Cerebellar cortex (tissue), 1 donor: ENCODE measurements at regions not wholly inside any gene's neighbourhood (a gene's known extent, or its start where the extent isn't known, plus 50 kb on each side); places are given as distances from the start of the nearest gene placed in this dataset.

Source experiments
- DNase-seq: peaks from one replicate; pipeline ENCODE4 v3.0.0-alpha.2; 2015; ENCODE audit warnings: low spot score

DNA sequence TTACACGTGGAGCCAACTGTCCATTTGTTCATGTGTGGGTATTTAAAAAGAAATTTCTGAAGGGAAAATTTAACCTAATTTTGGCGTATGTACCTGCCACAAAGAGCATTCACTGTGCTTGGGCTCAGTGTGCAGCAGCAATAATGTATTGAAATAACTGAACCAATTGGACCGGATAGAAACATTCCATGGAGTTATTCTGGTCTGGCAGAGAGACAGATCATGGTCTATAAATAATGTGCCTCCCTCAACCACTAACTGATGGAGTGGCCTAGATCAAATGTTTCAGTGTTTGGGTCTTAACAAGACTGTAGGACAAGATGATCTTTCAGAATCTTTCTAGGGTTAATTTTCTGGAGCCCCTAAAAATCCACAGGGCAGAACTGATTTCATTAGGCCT is 469.7 kb downstream of the PRELID2 start:
- no peak for DNase-seq

DNA sequence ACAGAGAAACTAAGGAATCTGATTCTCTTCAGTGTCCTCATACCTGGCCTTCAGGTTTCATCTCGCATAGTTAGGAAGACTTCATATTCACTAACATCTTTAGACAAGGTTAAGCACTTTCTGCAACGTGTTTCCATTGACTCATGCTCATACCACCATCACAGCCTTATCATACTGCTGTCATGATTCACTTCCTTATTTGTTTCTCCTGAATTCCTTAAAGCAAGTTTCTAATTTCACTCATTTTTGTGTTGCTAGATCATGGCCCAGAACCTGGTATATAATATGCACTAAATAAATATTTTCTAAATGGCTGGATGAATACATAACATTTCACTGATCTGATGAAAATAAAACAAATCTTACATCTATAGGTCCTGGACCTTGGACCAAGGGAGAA is 472.9 kb downstream of the PRELID2 start:
- no peak for DNase-seq

DNA sequence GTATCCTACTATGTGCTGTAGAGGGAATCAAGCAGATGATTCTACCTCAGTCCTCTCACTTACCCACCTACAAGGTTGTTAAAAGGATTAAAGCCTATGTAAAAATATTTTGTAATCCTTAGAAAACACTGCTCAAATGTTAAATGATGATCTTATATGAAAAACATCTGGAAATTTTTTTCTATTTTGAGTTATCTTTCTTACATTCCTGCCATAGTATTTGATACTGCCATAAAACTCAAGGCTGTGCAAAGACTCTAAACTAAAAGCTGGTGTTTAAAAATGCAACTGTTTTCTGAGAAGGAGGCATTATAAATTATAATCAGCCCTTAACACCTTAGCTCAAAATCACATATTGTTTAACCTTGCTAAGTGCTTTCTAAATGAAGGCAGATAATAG is 474.2 kb downstream of the PRELID2 start:
- no peak for DNase-seq

DNA sequence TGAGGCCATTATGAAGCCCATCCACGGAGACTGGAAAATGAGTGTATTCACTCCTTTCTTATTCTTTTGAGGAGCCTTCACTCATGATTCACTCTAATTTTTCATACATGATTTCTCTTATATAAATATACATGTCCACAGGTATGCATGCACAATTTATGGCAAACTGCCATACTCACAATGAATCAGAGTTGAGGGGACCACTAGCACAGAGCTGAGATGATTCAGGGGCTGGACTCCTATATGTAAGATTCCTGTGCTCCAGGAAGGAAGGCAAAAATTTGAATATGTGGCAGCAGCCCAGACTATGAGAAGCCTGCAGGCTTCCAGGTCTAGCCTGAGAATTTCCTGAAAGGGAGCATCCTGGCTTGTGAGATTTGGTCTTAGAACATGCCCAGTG is 484.6 kb downstream of the PRELID2 start:
- DNase-seq: no peak

DNA sequence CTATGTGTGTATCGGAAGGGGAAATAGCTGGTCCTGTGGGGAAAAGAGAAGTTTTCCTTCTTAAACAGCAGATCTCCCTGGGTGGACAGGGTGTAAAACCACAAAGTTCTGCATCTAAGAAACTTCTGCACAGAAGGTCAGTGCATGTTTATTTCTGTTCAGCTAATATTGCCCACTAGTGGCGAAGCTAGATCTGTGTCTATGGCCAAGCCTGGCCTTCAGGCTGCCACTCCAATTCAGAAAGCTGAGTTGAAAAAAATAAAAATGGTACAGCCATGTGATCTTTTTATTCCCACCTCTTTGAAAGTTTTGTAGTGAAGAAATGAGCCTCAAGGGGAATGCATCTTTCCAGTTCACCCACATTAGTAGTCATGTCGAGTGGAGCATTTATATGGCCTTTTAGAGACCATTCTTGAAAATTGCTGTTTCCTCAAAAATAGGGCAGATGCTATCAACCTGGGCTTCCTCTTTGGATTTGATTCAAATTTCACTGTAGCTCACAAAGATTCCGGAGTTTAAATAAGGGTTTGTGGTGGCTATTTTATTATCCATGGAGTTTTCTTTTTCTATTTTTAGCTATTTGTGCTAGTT is 488.0 kb downstream of the PRELID2 start:
- DNase-seq: peak; percentile 5

DNA sequence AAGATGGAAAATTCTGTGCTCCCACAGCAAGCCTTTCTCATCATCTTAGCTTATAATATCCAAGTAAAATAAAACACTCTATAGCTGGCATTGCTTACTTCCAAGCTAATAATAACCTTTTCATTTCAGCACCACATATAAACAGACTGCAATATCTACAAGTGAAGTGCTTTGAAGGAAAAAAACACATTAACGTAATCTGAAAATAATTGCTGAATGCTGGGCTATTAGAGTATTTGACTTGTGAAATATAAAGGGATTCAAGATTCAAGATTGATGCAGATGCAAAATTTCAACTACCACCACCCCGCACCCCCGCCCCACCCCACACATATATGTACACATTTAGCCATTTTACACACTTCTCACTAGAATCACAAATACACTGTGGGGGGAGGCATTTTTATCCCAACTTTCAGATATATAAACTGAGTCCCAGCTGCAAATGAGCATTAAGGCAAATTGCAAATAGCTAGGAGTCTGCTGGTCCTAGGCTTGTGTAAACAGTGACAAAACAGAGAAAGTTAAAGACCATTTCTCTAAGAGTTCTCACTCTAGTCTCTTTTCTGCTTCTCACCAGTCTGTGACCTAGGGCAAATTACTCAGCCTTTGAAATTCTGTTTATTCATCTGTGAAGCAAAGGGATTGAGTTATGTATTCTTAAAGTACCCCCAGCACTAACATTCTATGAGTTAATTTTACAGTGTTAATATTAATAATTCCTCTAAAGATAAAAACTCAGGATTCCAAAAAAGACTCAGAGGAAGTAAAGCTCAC is 489.4 kb downstream of the PRELID2 start:
- DNase-seq: no peak

DNA sequence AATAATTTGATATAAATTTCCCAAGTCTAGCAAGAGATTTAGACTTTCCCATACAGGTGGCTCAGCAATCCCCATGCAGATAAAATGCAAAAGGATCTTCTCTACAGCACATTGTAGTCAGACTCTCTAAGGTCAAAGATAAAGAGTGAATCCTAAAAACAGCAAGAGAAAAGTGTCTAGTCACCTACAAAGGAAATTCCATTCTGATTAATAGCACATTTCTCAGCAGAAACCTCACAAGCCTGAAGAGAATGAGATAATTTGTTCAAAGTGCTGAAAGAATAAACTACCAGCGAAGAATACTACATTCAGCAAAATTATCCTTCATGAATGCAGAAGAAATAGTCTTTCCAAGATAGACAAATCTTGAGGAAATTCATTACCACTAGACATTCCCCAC is 493.3 kb downstream of the PRELID2 start:
- DNase-seq: no peak

DNA sequence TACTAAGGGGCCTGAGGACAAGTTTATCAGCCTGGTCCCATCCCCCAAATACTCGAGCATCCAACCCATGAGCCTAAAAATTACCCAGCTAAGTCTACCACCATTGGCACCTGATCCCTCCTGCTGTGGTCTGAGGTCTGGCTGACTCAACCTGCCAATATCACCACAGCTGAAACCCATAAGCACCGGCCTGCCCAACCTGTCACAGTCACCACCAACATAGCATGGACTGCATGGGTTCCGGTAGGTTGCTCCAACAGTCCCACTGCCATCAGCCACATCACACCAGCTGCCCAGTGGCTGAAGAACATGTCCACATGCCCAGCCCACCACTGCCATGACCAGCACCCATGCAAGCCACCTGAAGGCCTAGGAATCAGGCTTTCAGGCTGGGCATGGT is 495.0 kb downstream of the PRELID2 start:
- DNase-seq: no peak

DNA sequence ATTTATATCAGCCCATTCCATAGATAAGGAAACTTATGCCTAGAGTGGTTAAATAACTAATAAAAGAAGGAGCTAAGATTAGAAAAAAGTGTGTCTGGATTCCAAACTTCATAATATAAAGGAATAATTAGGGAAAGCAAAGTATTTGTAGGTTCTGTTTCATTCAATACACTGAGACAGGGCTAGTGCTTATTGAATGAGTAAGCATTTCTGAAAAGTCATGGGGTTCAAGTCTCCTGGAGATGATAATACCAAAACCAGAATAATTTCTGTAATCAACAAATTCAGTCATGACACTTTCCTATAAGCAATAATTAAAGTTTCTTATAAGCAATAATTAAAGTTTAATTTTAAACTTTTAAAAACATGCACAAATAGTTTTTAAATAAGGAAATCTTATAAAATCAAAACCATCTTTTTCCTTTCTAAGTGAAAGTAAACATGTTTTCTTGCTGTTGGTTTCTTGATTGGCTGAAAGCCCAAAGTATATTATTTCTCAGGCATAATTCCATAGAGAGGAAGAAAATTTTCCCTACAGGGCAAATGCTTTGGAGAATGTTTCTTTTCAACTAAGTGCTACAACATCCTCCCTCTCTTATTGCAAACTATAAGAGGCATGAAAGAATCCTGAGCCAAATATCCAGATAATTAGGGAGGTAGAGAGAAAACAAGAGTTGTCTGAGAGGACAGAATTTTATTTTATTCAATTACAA is 510.2 kb downstream of the PRELID2 start:
- no peak for DNase-seq

DNA sequence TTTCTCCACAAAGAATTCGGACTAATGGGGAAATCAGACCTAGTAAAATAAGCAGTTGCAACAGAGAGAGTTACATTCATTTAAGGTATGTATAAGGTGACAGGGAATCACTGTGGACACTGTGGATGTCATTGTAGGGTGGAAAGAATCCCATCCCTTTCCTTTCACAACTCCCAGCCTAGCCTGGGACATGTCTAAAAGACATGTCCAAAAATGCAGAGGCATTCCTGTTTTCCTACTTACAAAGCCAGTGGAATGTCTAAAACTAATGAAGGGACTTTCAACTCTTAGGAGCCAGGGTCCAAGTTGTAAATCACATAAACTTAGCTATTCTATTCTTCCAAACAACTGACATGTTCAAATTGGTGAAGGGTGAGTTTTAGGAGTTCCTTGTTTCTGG is 511.0 kb downstream of the PRELID2 start:
- DNase-seq: no peak

DNA sequence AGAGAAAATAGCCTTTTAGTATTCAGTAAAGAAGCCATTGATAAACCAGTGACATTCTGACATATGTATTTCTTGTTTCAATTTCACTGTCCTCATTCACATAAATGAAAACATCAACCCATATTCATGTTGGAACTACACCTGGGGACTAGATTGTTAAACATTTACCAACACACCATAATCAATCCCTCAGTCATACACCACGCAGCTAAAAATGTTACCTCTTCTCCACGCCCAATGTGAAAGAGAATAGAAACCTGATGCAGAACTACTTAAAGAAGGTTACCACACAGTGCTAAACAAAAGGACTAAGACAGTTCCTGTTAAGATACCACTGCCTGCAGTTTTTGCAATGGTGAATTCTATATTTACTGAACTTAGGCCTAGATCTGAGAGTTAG is 518.9 kb downstream of the PRELID2 start:
- no peak for DNase-seq

DNA sequence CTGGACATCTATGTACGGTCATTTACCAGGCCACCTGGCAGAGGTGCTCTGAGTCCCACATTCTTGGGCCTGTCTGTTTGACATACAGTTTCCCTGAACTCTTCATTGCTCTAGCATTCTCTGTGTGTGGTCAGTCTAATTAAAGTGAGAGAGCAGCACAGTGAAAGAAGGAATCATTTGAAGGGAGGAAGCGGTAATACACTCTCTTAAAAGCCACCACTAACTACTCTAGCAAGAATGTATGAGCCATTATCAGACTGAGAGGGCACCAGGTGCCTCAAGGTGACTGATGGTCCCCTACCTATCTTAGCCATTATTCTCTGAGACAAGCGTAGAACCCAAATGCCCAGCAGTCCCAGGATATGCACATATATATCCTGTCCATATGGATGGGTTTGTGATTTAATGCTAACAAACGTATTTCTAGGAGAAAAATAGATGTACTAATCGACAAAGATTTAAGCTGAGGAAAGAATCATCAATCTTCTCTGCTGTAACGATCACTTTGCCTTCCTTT is 527.2 kb downstream of the PRELID2 start:
- DNase-seq: no peak

DNA sequence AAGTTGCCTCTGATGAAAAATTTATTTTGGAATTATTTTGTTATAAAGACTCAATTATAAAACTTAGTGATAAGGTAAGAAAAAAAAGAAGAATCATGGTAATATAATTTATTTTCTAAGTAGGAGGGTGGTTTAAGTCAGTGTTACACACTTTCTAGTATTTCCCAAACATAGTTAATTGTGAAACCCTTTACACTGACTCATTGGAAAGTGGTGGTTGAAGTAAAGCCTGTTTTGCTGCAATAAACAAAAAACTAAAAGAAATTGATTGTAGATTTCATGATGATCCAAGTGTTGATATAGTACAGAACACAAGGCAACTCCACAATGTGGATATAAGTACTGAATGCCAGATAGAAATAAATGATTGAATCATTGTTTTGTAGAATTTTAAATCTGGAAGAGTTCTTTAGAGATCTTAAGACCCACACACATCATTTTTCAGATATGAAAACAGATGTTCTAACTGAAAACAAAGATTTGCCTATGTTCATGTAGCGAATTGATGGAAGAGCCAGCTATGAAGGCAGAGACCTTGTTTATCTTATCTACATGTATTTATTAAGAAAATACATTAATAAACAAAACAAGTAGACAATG is 539.8 kb downstream of the PRELID2 start:
- no peak for DNase-seq

DNA sequence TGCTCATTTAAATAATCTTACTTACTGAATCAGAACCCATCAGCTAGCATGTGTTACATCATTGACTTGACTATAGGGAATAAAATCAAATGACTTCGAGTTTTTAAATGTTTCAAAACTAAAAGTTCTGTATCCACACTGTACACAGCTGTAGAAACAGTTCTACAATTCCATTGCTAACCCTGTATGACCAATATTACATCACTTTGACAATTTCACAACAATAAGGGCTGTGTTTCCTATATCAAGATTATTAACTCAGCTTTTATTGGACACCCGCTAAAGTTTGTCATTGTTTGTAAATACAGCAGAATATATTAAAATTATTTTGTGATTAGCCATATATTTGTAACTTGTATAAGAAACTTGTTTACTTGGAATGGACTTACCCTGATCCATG is 540.8 kb downstream of the PRELID2 start:
- no peak for DNase-seq

DNA sequence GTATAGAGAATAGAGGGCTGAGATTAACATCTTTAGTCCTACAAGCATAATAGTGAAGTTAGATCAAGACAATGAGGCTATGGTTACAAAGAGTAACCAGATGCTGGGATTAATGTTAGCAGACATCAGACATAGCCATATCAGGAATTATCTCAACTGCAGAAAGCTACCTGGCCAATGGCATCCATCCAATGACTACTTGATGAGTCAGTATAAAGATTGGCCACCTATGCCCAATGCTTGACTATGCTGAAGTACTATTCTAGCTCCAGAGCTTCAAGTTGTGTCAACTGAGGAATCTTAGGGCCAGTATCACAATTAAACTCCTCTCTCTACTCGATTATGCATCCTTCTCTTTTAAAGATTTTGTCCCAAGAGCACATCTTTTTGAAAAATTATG is 541.4 kb downstream of the PRELID2 start:
- DNase-seq: no peak

DNA sequence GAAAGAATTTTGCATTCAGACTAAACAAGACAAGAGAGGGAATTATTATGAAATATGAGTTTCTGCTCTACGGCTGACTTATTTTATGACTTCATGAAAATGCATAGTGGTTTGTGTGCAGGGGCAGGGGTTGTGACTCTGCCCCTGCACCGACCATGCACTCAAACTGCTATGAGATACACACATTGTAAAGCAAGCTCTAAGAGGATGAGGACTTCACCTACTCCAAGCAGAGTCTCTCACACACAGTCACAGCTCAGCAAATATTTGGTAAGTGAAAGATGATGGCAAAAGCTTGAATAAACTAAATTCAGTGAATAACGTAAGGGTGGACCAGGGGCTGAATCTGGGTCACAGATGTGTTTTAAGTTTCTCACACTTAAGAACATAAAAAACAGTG is 542.9 kb downstream of the PRELID2 start:
- DNase-seq: no peak

DNA sequence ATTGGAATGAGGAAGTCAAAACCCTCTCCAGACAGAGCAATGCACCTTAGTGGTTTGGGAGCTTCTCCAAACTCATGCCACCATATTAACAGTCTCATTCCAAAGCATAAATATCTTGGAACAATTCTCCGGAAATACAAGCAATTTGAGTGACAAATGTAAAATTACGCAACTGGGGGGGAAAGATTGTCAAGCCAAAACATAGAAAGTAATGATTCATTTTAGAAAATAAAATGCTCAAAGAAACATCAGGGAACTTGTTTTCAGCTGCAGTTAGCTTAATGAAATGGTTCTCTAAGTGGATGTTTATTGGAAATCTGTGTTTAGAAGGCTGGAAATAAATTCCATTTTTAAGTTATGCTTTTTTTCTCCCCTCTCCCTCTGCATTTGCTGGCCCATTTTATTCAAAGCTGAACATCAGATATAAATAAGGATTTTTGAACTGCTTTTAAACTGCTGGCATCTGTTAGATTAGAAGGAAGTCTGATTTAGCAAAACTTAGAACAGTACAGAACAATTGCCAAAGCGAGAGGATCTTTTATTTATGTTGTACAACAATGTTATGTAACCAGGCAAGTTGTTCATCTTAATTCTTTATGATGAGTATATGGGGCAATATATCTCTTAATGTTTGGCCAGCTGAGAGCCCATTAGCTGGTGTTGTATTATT is 551.9 kb downstream of the PRELID2 start:
- no peak for DNase-seq

DNA sequence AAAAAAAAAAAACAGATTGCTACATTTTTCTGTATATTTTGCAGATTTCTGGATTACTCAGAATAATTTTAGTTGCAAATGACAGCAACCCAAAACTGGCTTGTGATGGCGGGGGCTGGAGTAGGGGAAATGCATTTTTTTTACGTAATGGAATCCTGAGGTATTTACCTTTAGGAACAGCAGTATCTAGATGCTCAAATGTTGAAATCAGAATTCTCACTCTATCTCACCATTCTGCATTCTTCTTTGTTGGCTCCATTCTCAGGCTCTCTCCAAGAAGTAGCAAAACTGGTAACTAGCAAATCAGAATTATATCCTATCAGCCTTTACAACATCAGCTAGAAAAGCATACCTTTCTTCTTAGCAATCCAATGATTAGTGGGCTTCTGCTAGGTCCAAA is 554.3 kb downstream of the PRELID2 start:
- DNase-seq: no peak

DNA sequence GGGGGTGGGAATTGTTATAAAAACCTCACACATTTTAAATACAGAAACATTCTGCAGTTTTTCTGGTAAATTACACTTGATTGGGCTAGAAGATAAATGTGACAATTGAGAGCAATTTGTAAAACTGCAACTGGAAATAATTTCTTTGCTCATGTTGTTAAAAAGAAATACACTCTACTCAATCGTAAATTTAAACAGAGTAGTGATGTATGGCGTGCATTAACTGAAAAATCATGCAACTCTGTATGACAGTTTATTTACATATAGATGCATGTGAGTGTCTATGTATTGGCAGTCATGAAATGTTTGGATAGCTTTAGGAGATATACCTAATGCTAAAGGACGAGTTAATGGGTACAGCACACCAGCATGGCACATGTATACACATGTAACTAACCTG is 554.9 kb downstream of the PRELID2 start:
- DNase-seq: no peak

DNA sequence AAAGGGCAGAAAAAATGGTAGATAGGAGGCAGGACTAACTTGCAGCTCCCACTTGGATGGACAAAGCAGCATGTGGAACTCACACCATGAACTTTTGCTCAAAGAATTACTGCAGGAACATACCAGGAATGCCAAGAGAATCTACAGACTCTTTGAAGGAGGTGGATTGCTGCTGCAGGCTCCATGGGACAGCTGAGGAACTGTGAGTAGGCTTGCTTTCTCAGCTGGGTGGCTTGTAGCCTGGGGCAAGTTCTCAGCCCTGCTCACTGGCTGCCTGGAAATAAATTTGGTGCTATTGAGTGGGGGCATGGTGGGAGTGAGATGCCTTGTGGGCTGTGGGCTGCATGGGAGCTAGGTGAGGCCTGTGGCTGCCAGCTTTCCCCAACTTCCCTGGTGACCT is 574.5 kb downstream of the PRELID2 start:
- DNase-seq: no peak

DNA sequence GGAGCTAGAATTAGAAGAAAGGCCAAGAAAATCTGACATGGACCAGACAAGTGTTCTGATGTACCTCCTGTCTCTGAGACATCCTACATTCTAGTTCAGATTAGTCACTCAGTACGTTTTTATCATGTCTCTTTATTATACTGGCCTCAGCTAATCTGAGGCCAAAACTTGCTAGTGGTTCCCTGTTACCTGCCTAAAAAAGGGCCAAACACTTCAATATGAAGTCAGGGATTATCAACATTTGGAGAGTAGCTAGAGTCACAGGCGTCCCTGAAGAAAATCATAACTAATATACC is 587.4 kb downstream of the PRELID2 start:
- no peak for DNase-seq

DNA sequence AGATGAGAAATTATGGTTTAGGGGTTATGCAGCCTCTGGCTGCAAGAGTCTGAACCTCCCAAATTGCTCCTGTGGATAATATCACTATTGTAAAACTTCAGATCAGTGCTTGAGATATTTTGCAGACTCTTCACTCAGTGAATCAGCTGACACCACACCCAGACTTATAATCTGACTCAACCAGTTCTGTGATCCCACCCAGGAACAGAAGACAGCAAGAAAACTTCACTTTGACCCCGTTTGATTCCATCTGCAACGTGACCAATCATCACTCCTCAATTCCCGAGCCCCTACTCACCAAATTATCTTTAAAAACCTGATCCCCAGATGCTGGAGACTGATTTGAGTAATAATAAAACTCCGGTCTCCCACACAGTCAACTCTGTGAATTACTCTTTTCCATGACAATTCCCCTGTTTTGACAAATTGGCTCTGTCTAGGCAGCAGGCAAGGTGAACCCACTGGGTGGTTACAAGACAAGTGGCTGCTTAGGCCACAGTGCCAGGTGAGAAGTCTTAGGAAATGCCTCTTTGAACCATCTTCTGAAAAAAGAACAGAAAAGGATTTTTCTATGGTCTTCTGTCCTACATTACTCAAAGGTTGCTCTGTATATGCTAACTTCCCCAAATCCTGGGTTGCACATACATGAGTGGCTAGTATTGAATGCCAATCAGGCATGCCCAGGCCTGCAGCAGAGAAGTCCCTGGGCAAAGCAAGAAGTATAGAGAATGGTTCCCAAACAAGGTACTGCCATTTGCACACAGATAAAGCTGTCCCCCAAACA is 588.0 kb downstream of the PRELID2 start:
- no peak for DNase-seq
